ENCODE measurements at regions not wholly inside any gene's neighbourhood (a gene's known extent, or its start where the extent isn't known, plus 50 kb on each side); places are given as distances from the start of the nearest gene placed in this dataset.

- Histone ChIP-seq H3K27me3 (no peaks in the 10 kb centered on the region), H3K4me3 (no peak overlapping the region), H3K27ac (no peak overlapping the region), H3K4me1 (no peaks in the 10 kb centered on the region), H3K9me3 (no peaks in the 10 kb centered on the region), H3K36me3 (no peaks in the 10 kb centered on the region)
- no peak for DNase-seq (ENCODE audit: low spot score in 2 of 2)
- intact Hi-C loops (cut with DNase I; ENCODE audit: low total_unique reads) = no loop called here
- TF ChIP-seq POLR2AphosphoS5 (IDR thresholded peaks at IDR 0.05) (no peak), CTCF (IDR thresholded peaks at IDR 0.05) (no peak), POLR2A (IDR thresholded peaks at IDR 0.05) (no peak)
These were observed 191.7 kb downstream of the SUCLA2 start for GRCh38 chr13:47809411-47809810.

- Histone ChIP-seq H3K27me3 (no peaks in the 10 kb centered on the region), H3K4me3 (no peak overlapping the region), H3K36me3 (no peaks in the 10 kb centered on the region), H3K4me1 (no peaks in the 10 kb centered on the region), H3K27ac (no peak overlapping the region), H3K9me3 (peaks cover 0 to 5% of the 10 kb centered on the region in 2 donors)
- TF ChIP-seq POLR2A (IDR thresholded peaks at IDR 0.05) = no peak
- TF ChIP-seq POLR2AphosphoS5 (IDR thresholded peaks at IDR 0.05) = no peak
- TF ChIP-seq CTCF (IDR thresholded peaks at IDR 0.05) = no peak
- no peak for DNase-seq (ENCODE audit: low spot score in 2 of 2)
- intact Hi-C loops (cut with DNase I; ENCODE audit: low total_unique reads) = no loop called here
These were observed 197.9 kb downstream of the SUCLA2 start for GRCh38 chr13:47803131-47803530.

GRCh38 chr13:47801555-47801954, 199.5 kb downstream of the SUCLA2 start:
- TF ChIP-seq CTCF (IDR thresholded peaks at IDR 0.05) = no peak
- Histone ChIP-seq H3K9me3 (peaks cover 0 to 5% of the 10 kb centered on the region in 2 donors), H3K4me1 (no peaks in the 10 kb centered on the region), H3K4me3 (no peak overlapping the region), H3K36me3 (no peaks in the 10 kb centered on the region), H3K27ac (no peak overlapping the region), H3K27me3 (no peaks in the 10 kb centered on the region)
- DNase-seq (ENCODE audit: low spot score in 2 of 2) = no peak
- intact Hi-C loops (cut with DNase I; ENCODE audit: low total_unique reads) = no loop called here

- H3K4me1 ChIP-seq = no peaks in the 10 kb centered on the region
- no peaks in the 10 kb centered on the region for H3K36me3 ChIP-seq
- no peaks in the 10 kb centered on the region for H3K27me3 ChIP-seq
- DNase-seq (ENCODE audit: low spot score in 2 of 2) = no peak
- H3K9me3 ChIP-seq = peaks cover 0 to 5% of the 10 kb centered on the region in 2 donors
- TF ChIP-seq POLR2A (IDR thresholded peaks at IDR 0.05) (no peak), POLR2AphosphoS5 (IDR thresholded peaks at IDR 0.05) (no peak), CTCF (IDR thresholded peaks at IDR 0.05) (no peak)
- no peak overlapping the region for H3K4me3 ChIP-seq
- no peak overlapping the region for H3K27ac ChIP-seq
- intact Hi-C loops (cut with DNase I; ENCODE audit: low total_unique reads) = no loop called here
These were observed 200.5 kb downstream of the SUCLA2 start for GRCh38 chr13:47800593-47800992.

- Histone ChIP-seq H3K27me3 (no peaks in the 10 kb centered on the region), H3K36me3 (no peaks in the 10 kb centered on the region), H3K4me1 (no peaks in the 10 kb centered on the region), H3K27ac (no peak overlapping the region), H3K4me3 (no peak overlapping the region), H3K9me3 (peaks cover 0 to 5% of the 10 kb centered on the region in 2 donors)
- no peak for TF ChIP-seq POLR2AphosphoS5 (IDR thresholded peaks at IDR 0.05)
- TF ChIP-seq CTCF (IDR thresholded peaks at IDR 0.05) = no peak
- TF ChIP-seq POLR2A (IDR thresholded peaks at IDR 0.05) = no peak
- intact Hi-C loops (cut with DNase I; ENCODE audit: low total_unique reads) = no loop called here
- DNase-seq (ENCODE audit: low spot score in 2 of 2) = no peak
These were observed 202.2 kb downstream of the SUCLA2 start for GRCh38 chr13:47798906-47799305.
